ENCODE measurements at regions not wholly inside any gene's neighbourhood (a gene's known extent, or its start where the extent isn't known, plus 50 kb on each side); places are given as distances from the start of the nearest gene placed in this dataset.

DNA sequence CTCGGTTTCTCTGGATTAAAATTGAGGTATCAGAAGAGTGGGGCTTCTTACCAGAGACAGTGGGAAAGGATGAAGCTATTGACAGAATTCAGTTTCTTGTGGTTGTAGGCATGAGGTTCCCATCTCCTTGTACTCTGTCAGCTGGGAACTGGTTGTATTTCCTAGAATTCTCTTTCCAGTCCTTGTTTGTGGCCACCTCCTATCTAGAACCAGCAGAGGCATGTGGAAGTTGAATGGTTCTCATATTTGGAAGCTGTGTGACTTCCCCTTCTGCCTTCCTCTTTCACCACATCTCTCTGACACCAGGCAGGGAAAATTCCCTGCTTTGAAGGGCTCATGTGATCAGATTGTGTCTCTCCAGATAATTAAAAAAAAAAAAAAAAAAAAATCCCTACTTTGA, 457.7 kb upstream of the ADAMTS5 start:
- no peaks in the 10 kb centered on the region for H3K36me3 Mint-ChIP-seq (ENCODE audit: low read depth)
- peaks cover 9% of the 10 kb centered on the region for H3K4me1 Mint-ChIP-seq
- peaks cover 2% of the 10 kb centered on the region for H3K9me3 Mint-ChIP-seq
- no peak overlapping the region for H3K4me3 Mint-ChIP-seq
- TF ChIP-seq, protein P1, sequence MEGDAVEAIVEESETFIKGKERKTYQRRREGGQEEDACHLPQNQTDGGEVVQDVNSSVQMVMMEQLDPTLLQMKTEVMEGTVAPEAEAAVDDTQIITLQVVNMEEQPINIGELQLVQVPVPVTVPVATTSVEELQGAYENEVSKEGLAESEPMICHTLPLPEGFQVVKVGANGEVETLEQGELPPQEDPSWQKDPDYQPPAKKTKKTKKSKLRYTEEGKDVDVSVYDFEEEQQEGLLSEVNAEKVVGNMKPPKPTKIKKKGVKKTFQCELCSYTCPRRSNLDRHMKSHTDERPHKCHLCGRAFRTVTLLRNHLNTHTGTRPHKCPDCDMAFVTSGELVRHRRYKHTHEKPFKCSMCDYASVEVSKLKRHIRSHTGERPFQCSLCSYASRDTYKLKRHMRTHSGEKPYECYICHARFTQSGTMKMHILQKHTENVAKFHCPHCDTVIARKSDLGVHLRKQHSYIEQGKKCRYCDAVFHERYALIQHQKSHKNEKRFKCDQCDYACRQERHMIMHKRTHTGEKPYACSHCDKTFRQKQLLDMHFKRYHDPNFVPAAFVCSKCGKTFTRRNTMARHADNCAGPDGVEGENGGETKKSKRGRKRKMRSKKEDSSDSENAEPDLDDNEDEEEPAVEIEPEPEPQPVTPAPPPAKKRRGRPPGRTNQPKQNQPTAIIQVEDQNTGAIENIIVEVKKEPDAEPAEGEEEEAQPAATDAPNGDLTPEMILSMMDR (IDR thresholded peaks at IDR 0.05; ENCODE audit: unreplicated experiment in 3 of 3) = no peak
- H3K27me3 Mint-ChIP-seq (ENCODE audit: low read depth) = no peaks in the 10 kb centered on the region
- no peak overlapping the region for H3K27ac Mint-ChIP-seq

DNA sequence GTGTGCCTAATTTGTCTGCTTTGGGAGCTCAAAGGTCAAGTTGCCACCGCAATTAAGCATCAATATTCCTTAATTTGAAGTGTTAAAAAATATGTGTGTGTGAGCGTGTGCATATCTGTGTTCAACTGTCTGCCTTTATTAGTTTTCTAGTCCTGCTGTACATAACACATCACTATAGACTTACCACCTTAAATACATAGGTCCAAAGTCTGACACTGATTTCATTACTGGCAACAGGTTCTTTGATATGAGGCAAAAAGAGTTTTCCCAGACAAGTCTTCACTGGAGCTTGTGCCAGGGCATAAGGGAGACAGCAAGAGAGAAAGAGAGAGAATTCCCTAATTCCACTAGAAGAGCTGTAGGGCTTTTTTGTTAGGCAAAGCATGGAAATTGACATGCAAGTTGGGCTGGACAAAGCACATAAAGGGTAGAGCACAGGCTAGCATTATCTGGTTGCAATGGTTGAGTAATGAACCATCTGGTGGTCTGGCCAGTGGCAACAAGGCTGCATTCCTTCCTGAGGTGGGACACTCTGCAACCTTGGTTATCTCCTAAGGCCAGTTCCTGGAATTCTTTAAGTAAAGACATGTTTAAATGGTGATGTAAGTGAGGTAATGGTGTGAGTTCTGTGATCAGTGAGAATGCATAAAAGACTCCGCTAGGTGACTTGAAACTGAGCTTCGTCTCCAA, 457.2 kb upstream of the ADAMTS5 start:
- no peak overlapping the region for H3K27ac Mint-ChIP-seq
- TF ChIP-seq, protein P1 (IDR thresholded peaks at IDR 0.05; ENCODE audit: unreplicated experiment in 3 of 3) = no peak
- H3K27me3 Mint-ChIP-seq (ENCODE audit: low read depth) = no peaks in the 10 kb centered on the region
- no peaks in the 10 kb centered on the region for H3K36me3 Mint-ChIP-seq (ENCODE audit: low read depth)
- peaks cover 2% of the 10 kb centered on the region for H3K9me3 Mint-ChIP-seq
- H3K4me1 Mint-ChIP-seq = peaks cover 9% of the 10 kb centered on the region
- no peak overlapping the region for H3K4me3 Mint-ChIP-seq

DNA sequence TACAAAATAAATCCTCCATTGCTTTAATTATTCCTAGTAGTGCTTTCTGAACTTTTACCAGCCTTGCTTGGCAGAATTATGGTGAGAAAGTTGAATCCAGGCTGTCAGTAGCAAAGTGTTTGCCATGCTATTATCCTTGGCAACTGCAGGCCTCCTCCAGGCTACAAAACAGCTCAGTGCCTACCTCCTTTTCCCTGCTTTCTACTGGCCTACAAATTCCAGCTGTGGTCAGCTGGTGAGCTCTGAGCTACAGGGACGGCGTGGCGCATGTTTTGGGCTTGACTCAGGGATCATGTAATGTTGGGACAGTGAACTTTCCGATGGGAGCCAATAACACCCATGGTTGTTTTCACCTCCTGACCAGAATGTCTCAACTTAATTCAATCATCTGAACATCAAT, 456.1 kb upstream of the ADAMTS5 start:
- Mint-ChIP-seq H3K4me1 (peaks cover 9% of the 10 kb centered on the region), H3K27ac (no peak overlapping the region), H3K36me3 (ENCODE audit: low read depth) (no peaks in the 10 kb centered on the region), H3K4me3 (no peak overlapping the region), H3K27me3 (ENCODE audit: low read depth) (no peaks in the 10 kb centered on the region), H3K9me3 (peaks cover 2% of the 10 kb centered on the region)
- TF ChIP-seq, protein P1 (IDR thresholded peaks at IDR 0.05; ENCODE audit: unreplicated experiment in 3 of 3) = no peak

DNA sequence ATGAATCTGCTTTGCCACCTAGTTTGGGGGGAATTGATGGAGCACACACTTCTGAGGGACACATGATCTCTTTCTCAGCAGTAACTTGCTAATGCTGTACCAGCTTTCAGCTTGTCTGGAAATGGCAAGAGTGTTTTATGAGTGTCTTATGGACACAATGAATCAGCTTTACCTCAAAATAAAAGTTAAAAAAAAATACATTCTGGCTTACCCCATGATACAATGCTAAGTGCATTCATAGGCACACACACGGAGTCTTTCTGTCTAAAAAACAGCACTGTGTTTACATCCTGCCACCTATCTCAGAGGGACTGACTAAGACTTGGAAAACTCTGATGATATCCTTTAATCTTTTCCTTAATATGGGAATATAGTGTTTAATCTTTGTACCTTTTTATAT, 455.5 kb upstream of the ADAMTS5 start:
- TF ChIP-seq, protein P1 (IDR thresholded peaks at IDR 0.05; ENCODE audit: unreplicated experiment in 3 of 3) = no peak
- no peaks in the 10 kb centered on the region for H3K27me3 Mint-ChIP-seq (ENCODE audit: low read depth)
- no peak overlapping the region for H3K27ac Mint-ChIP-seq
- H3K4me3 Mint-ChIP-seq = no peak overlapping the region
- H3K9me3 Mint-ChIP-seq = peaks cover 2% of the 10 kb centered on the region
- peaks cover 9% of the 10 kb centered on the region for H3K4me1 Mint-ChIP-seq
- H3K36me3 Mint-ChIP-seq (ENCODE audit: low read depth) = no peaks in the 10 kb centered on the region

DNA sequence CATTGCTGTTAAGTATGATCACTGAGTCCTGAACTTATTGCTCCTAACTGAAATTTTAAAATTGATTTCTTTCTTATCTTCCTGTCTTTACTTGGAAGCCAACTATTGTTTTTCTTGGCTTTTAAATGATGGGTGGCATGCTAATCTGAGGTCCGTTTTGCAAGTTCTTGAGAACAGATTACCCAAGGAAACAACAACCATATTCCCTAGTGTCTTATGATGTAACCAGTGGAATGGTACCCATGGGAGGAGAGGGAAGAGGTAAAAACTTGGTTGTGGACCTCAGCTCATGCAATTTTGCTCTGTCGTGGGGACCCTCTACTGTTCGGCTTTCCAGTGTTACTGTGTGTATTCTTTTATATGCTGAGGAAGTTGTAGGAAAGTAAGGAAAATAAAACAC, 454.8 kb upstream of the ADAMTS5 start:
- Mint-ChIP-seq H3K4me1 (peaks cover 13% of the 10 kb centered on the region), H3K9me3 (peaks cover 4% of the 10 kb centered on the region), H3K36me3 (ENCODE audit: low read depth) (no peaks in the 10 kb centered on the region), H3K27ac (no peak overlapping the region), H3K4me3 (no peak overlapping the region), H3K27me3 (ENCODE audit: low read depth) (no peaks in the 10 kb centered on the region)
- TF ChIP-seq, protein P1 (IDR thresholded peaks at IDR 0.05; ENCODE audit: unreplicated experiment in 3 of 3) = no peak

DNA sequence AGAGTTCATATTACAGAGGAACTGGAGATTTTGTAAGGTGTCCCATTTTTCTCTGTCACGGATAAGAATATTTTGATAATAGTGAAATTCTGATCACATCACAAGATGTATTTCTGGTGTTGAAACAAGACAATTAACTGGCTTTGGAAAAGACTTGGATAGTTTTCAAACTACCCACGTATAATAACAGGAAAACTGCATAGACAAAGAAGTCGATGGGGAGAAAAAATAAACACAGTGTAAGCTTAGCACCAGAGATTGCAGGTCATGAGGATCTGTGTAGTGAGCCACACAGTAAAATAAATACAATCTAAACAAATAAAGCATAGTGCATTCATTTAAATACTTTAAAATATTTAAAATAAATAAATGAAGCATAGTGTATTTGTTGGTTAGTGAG, 452.3 kb upstream of the ADAMTS5 start:
- no peaks in the 10 kb centered on the region for H3K27me3 Mint-ChIP-seq (ENCODE audit: low read depth)
- no peaks in the 10 kb centered on the region for H3K36me3 Mint-ChIP-seq (ENCODE audit: low read depth)
- H3K4me3 Mint-ChIP-seq = no peak overlapping the region
- no peak overlapping the region for H3K27ac Mint-ChIP-seq
- TF ChIP-seq, protein P1 (IDR thresholded peaks at IDR 0.05; ENCODE audit: unreplicated experiment in 3 of 3) = no peak
- H3K4me1 Mint-ChIP-seq = peaks cover 9% of the 10 kb centered on the region
- peaks cover 9% of the 10 kb centered on the region for H3K9me3 Mint-ChIP-seq

All from nephron (organoid).